Endothelial cell (in vitro differentiated cells): ENCODE measurements at regions not wholly inside any gene's neighbourhood (a gene's known extent, or its start where the extent isn't known, plus 50 kb on each side); places are given as distances from the start of the nearest gene placed in this dataset.

ENCODE experiments used
- DNase-seq: peaks from one replicate; pipeline ENCODE4 v3.0.0; 2021; ENCODE audit warnings: low spot score
- H3K27ac Mint-ChIP-seq: one replicate; pipeline ENCODE4 v1.8.0; 2021; ENCODE audit warnings: mixed read lengths, inconsistent platforms; ENCODE audit not compliant: unreplicated experiment
- H3K27me3 Mint-ChIP-seq: one replicate; pipeline ENCODE4 v1.8.0; 2021; ENCODE audit warnings: mild to moderate bottlenecking, moderate library complexity, mixed read lengths, inconsistent platforms; ENCODE audit not compliant: unreplicated experiment
- H3K36me3 Mint-ChIP-seq: one replicate; pipeline ENCODE4 v1.8.0; 2021; ENCODE audit warnings: mild to moderate bottlenecking, low read depth, mixed read lengths, inconsistent platforms; ENCODE audit not compliant: unreplicated experiment
- H3K4me1 Mint-ChIP-seq: one replicate; pipeline ENCODE4 v1.8.0; 2021; ENCODE audit warnings: mild to moderate bottlenecking, mixed read lengths, inconsistent platforms; ENCODE audit not compliant: unreplicated experiment
- H3K4me3 Mint-ChIP-seq: one replicate; pipeline ENCODE4 v1.8.0; 2021; ENCODE audit warnings: mild to moderate bottlenecking, mixed read lengths, inconsistent platforms; ENCODE audit not compliant: unreplicated experiment
- H3K9me3 Mint-ChIP-seq: one replicate; pipeline ENCODE4 v1.8.0; 2021; ENCODE audit warnings: mixed read lengths, inconsistent platforms; ENCODE audit not compliant: unreplicated experiment
- TF ChIP-seq, protein P1 (sequence below): fragments of 200-600 bp; sonication (generic); IDR thresholded peaks from one replicate; pipeline ENCODE4 v1.5.0; 2021; ENCODE audit warnings: antibody characterized with exemption; ENCODE audit not compliant: unreplicated experiment

DNA sequence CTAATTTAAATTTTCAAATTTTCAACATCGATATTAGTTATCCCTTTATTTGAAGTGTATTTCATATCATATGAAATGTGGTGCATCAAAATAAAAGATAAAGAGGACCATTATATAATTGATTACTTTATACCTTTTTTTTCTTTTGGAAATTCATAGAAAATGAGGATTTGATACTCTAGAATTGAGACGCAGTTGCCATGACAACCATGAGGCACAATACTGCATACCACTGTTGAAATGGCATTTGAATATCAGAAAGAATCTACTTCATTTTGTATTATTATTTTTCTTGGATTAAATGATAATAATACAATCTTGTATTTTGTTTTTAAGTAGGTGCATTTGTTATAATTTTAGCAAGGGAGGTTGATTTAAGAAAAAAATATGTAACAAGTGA is 323.1 kb downstream of the PCDH18 start:
- no peaks in the 10 kb centered on the region for H3K36me3 Mint-ChIP-seq
- peaks cover 2% of the 10 kb centered on the region for H3K27me3 Mint-ChIP-seq
- DNase-seq = no peak
- H3K4me1 Mint-ChIP-seq = no peaks in the 10 kb centered on the region
- no peak overlapping the region for H3K27ac Mint-ChIP-seq
- no peaks in the 10 kb centered on the region for H3K9me3 Mint-ChIP-seq
- no peak overlapping the region for H3K4me3 Mint-ChIP-seq
- TF ChIP-seq, protein P1, sequence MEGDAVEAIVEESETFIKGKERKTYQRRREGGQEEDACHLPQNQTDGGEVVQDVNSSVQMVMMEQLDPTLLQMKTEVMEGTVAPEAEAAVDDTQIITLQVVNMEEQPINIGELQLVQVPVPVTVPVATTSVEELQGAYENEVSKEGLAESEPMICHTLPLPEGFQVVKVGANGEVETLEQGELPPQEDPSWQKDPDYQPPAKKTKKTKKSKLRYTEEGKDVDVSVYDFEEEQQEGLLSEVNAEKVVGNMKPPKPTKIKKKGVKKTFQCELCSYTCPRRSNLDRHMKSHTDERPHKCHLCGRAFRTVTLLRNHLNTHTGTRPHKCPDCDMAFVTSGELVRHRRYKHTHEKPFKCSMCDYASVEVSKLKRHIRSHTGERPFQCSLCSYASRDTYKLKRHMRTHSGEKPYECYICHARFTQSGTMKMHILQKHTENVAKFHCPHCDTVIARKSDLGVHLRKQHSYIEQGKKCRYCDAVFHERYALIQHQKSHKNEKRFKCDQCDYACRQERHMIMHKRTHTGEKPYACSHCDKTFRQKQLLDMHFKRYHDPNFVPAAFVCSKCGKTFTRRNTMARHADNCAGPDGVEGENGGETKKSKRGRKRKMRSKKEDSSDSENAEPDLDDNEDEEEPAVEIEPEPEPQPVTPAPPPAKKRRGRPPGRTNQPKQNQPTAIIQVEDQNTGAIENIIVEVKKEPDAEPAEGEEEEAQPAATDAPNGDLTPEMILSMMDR = no peak

DNA sequence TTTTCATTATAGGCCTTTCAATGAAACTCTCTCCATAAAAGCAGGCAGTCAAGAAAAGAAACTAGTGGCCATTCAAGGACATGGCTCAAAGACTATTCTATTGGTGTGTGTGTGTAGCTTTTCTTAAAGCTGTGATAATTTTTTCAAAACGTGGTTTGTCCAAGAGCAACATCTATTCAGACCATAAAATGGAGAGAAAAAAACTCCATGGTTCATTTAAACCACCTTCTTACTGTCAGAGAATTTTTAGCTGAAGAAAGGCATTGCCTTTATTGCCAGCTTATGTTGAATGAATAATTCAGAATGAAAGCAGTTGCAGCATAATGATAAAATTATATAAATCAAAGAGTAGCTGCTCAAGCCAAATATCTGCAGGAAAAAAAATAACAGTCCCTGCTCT is 325.5 kb downstream of the PCDH18 start:
- H3K27ac Mint-ChIP-seq = no peak overlapping the region
- no peaks in the 10 kb centered on the region for H3K4me1 Mint-ChIP-seq
- no peaks in the 10 kb centered on the region for H3K9me3 Mint-ChIP-seq
- peaks cover 2% of the 10 kb centered on the region for H3K27me3 Mint-ChIP-seq
- H3K4me3 Mint-ChIP-seq = no peak overlapping the region
- TF ChIP-seq, protein P1 = no peak
- H3K36me3 Mint-ChIP-seq = no peaks in the 10 kb centered on the region
- no peak for DNase-seq

DNA sequence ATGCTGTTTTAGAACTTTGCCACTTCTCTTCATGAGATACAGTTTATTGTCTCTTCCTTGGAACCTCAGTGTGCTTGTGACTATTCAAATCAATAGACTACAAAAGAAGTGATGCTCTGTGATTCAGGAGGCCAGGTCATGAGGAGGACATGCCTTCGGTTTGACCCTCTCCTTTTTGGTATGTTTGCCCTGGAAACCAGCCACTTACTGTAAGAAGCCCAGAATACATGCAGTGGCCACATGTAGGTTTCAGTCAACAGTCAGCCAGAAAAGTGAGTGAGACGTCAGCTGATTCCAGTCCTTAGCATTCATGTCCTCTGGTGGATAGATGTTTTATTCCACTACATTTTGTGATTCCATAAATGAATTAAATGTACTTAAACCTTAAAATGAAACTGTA is 328.7 kb downstream of the PCDH18 start:
- Mint-ChIP-seq H3K4me3 (no peak overlapping the region), H3K36me3 (no peaks in the 10 kb centered on the region), H3K4me1 (no peaks in the 10 kb centered on the region), H3K27me3 (peaks cover 2% of the 10 kb centered on the region), H3K9me3 (no peaks in the 10 kb centered on the region), H3K27ac (no peak overlapping the region)
- DNase-seq = no peak
- TF ChIP-seq, protein P1 = no peak

DNA sequence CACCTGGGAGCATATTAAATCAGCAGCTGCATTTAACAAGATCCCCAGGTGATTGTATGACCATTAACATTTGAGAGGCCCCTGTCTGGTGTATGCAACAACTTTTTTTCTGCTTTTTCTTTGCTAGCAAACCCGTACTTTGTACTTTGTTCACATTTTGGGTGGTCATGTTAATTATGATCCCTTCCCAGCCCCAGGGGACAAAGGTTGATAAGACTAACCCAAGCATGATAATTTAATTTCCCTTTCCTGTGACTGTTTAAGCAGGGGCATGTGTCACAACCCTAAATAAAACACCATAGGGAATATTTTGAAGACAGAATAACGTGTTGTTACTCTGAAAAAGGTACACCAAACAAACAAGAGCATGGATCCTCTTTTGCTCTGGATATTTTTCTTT is 332.0 kb downstream of the PCDH18 start:
- Mint-ChIP-seq H3K36me3 (no peaks in the 10 kb centered on the region), H3K27me3 (no peaks in the 10 kb centered on the region), H3K4me1 (no peaks in the 10 kb centered on the region), H3K27ac (no peak overlapping the region), H3K4me3 (no peak overlapping the region), H3K9me3 (no peaks in the 10 kb centered on the region)
- TF ChIP-seq, protein P1 = no peak
- DNase-seq = no peak

DNA sequence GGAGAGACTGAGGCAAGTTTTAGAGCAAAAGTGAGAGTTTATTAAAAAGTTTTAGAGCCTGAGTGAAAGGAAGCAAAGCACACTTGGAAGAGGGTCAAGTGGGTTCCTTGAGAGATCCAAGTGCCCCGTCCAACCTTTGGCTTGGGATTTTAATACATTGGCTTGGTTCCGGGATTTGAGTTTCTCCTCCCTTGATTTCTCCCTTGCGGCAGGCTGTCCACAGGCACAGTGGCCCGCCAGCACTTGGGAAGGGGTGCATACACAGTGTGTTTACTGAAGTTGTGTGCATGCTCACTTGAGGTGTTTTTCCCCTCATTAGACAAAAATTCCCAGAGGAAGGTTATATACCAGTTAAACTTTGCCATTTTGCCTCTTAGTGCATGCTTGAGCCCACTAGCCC is 333.5 kb downstream of the PCDH18 start:
- no peak overlapping the region for H3K27ac Mint-ChIP-seq
- no peak overlapping the region for H3K4me3 Mint-ChIP-seq
- H3K4me1 Mint-ChIP-seq = no peaks in the 10 kb centered on the region

More for the DNA sequence above, 333.5 kb downstream of the PCDH18 start:
- DNase-seq = no peak
- no peaks in the 10 kb centered on the region for H3K9me3 Mint-ChIP-seq
- H3K27me3 Mint-ChIP-seq = no peaks in the 10 kb centered on the region
- H3K36me3 Mint-ChIP-seq = no peaks in the 10 kb centered on the region
- TF ChIP-seq, protein P1 = no peak
